ENCODE measurements at regions not wholly inside any gene's neighbourhood (a gene's known extent, or its start where the extent isn't known, plus 50 kb on each side); places are given as distances from the start of the nearest gene placed in this dataset.

DNA sequence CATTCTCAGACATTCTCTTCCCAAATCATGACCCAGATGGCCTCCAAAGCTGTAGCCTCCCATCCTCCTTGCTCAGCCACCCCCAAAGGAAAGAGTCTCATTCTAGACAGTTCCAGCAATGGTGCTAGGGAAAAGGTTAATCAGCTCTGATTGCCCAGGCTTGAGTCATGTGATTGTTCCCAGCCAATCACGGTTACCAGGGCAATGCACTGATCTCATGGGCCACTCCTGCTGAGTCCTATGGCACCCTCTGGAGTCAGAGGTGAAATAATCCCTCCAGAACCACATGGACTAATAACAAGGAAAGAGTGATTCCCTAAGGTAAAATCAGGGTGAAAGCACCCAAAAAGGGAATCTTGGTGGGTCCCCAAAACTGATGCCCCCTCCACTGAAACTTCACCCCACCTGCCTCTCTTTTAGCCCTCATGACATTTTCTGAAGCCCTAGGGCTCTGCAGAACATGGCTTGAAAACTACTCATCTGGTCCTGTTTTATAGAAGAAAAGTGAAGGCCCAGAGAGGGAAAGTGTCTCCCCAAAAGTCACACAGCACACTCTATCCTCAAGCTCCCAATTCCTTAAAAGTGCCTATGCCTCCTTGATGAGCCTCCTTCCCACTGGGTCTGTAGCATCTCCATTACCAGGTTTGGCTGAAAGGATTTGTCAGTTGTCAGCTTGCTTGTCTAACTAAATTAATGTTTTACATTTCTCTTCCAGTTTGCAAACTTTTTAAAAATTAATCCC is 203.7 kb downstream of the MN1 start:
- Histone ChIP-seq H3K4me1 (no peaks in the 10 kb centered on the region), H3K36me3 (no peaks in the 10 kb centered on the region), H3K27me3 (no peaks in the 10 kb centered on the region), H3K4me3 (replicated peaks in 1 of 3) (no peak overlapping the region), H3K27ac (no peak overlapping the region), H3K9me3 (no peaks in the 10 kb centered on the region)
- intact Hi-C loops (cut with DNase I) = no loop called here
- no peak for TF ChIP-seq CTCF (IDR thresholded peaks at IDR 0.05)
- no peak for TF ChIP-seq POLR2A (IDR thresholded peaks at IDR 0.05)
- 78 to 88% methylated on average over 1 of the region's 1 CpG for WGBS, 2 donors
- DNase-seq = no peak

GRCh38 chr22:27598792-27599191 is 202.8 kb downstream of the MN1 start:
- no peaks in the 10 kb centered on the region for H3K36me3 ChIP-seq
- intact Hi-C loops (cut with DNase I) = no loop called here

GRCh38 chr22:27601195-27601594 is 200.4 kb downstream of the MN1 start:
- no peak overlapping the region for H3K4me3 ChIP-seq (replicated peaks in 1 of 3)
- TF ChIP-seq POLR2A (IDR thresholded peaks at IDR 0.05) (no peak), CTCF (IDR thresholded peaks at IDR 0.05) (no peak)
- no peak overlapping the region for H3K27ac ChIP-seq
- 79 to 83% methylated on average over 9 of the region's 9 CpGs for WGBS, 2 donors
- no peaks in the 10 kb centered on the region for H3K36me3 ChIP-seq
- no peaks in the 10 kb centered on the region for H3K4me1 ChIP-seq
- intact Hi-C loops (cut with DNase I) = no loop called here
- no peaks in the 10 kb centered on the region for H3K9me3 ChIP-seq
- H3K27me3 ChIP-seq = no peaks in the 10 kb centered on the region
- DNase-seq = no peak

More at GRCh38 chr22:27598792-27599191, 202.8 kb downstream of the MN1 start:
- no peaks in the 10 kb centered on the region for H3K9me3 ChIP-seq
- 78 to 93% methylated on average over 1 of the region's 1 CpG for WGBS, 2 donors
- DNase-seq = no peak
- no peaks in the 10 kb centered on the region for H3K27me3 ChIP-seq
- TF ChIP-seq POLR2A (IDR thresholded peaks at IDR 0.05) = no peak
- TF ChIP-seq CTCF (IDR thresholded peaks at IDR 0.05) = no peak
- H3K4me3 ChIP-seq (replicated peaks in 1 of 3) = no peak overlapping the region
- no peaks in the 10 kb centered on the region for H3K4me1 ChIP-seq
- no peak overlapping the region for H3K27ac ChIP-seq

DNA sequence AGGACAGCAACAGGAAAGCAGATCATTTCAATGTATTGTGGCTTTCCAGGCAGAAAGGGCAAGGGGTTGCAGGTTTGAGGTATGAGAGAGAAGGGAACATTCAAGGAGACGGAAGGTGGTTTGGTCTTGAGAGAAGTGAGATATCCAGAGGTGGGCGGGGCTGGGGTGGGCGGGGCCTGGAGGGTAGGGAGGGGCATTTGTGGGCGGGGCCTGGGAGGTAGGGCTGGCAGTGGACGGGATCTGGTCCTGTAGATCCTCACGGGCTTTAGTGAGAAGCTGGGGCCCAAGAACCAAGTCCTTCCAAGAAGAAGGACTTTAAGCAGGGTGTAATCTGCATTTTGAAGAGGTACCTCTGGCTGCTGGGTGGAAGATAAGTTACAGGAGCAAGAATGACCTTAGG is 199.2 kb downstream of the MN1 start:
- WGBS, 2 donors = 70 to 75% methylated on average over 6 of the region's 6 CpGs
- DNase-seq = no peak
- Histone ChIP-seq H3K27ac (no peak overlapping the region), H3K36me3 (no peaks in the 10 kb centered on the region), H3K27me3 (no peaks in the 10 kb centered on the region), H3K4me3 (replicated peaks in 1 of 3) (no peak overlapping the region), H3K4me1 (no peaks in the 10 kb centered on the region), H3K9me3 (no peaks in the 10 kb centered on the region)
- TF ChIP-seq POLR2A (IDR thresholded peaks at IDR 0.05) (no peak), CTCF (IDR thresholded peaks at IDR 0.05) (no peak)
- intact Hi-C loops (cut with DNase I) = no loop called here

DNA sequence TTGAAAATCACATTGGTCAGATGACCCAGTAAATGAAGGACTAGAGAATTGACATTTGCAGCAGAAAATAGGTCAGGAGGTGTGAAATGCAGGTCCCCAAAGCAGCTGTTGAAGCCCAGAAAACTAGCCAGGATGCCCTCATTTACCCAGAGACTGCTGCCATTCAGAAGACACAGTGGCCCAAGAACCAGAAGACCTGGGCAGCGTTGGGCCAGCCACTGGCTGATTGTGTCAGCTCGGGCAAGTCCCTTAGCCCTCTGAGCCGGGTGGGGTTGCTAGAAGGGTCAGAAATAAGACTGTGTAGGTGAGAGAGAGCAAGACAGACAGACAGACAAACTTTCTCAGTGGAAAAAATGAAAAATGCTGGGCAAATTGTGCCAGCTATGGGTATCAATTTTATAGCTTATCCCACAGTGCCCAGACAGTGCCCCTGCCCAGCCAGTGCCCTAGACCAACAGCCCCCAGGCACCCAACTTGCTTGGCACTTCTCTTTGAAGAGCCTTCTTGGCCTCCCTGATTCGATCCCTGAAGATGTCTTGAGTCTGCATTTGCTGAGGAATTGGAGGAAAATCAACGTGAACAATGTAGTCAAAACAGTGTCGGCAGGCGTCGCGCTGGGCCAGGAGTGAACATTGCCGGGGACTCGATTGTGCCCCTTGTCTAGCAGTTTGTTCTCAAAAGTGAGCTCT is 198.3 kb downstream of the MN1 start:
- intact Hi-C loops (cut with DNase I) = no loop called here
- Histone ChIP-seq H3K27me3 (no peaks in the 10 kb centered on the region), H3K4me1 (no peaks in the 10 kb centered on the region), H3K4me3 (replicated peaks in 1 of 3) (no peak overlapping the region), H3K9me3 (no peaks in the 10 kb centered on the region), H3K27ac (no peak overlapping the region), H3K36me3 (no peaks in the 10 kb centered on the region)
- DNase-seq = no peak
- TF ChIP-seq CTCF (IDR thresholded peaks at IDR 0.05) (no peak), POLR2A (IDR thresholded peaks at IDR 0.05) (no peak)
- 40 to 60% methylated on average over 11 of the region's 11 CpGs for WGBS, 2 donors
